EH (cell line): ENCODE measurements at regions not wholly inside any gene's neighbourhood (a gene's known extent, or its start where the extent isn't known, plus 50 kb on each side); places are given as distances from the start of the nearest gene placed in this dataset.

Experiments
- DNase-seq: peaks from one replicate; pipeline ENCODE4 v3.0.0-alpha.2; 2015; ENCODE audit warnings: low read depth

- peak; percentile 42 for DNase-seq
Observed at GRCh38 chr12:93177208-93178153, 200.2 kb upstream of the NUDT4 start.

- no peak for DNase-seq
Observed at GRCh38 chr12:93178154-93178878, 199.4 kb upstream of the NUDT4 start.

GRCh38 chr12:93179792-93180191 lies 197.9 kb upstream of the NUDT4 start:
- no peak for DNase-seq

- DNase-seq: peak; percentile 49
Observed at GRCh38 chr12:93180566-93180965, 197.2 kb upstream of the NUDT4 start.

GRCh38 chr12:93181409-93181965 lies 196.2 kb upstream of the NUDT4 start:
- DNase-seq: no peak

- DNase-seq: peak; percentile 47
Observed at GRCh38 chr12:93183940-93184671, 193.6 kb upstream of the NUDT4 start.

- DNase-seq: no peak
Observed at GRCh38 chr12:93184672-93185368, 192.9 kb upstream of the NUDT4 start.

- no peak for DNase-seq
Observed at GRCh38 chr12:93185369-93185741, 192.4 kb upstream of the NUDT4 start.

- DNase-seq: peak; percentile 25
Observed at GRCh38 chr12:93186131-93186530, 191.6 kb upstream of the NUDT4 start.

- no peak for DNase-seq
Observed at GRCh38 chr12:93186621-93187020, 191.1 kb upstream of the NUDT4 start.

GRCh38 chr12:93191423-93191822 lies 186.3 kb upstream of the NUDT4 start:
- DNase-seq: peak; percentile 55

- peak; percentile 84 for DNase-seq
Observed at GRCh38 chr12:93191956-93192355, 185.8 kb upstream of the NUDT4 start.

- DNase-seq: no peak
Observed at GRCh38 chr12:93192878-93193277, 184.8 kb upstream of the NUDT4 start.

- DNase-seq: no peak
Observed at GRCh38 chr12:93195511-93195910, 182.2 kb upstream of the NUDT4 start.

GRCh38 chr12:93197067-93197593 lies 180.6 kb upstream of the NUDT4 start:
- DNase-seq: peak; percentile 83

GRCh38 chr12:93198086-93198485 lies 179.6 kb upstream of the NUDT4 start:
- peak; percentile 94 for DNase-seq

- no peak for DNase-seq
Observed at GRCh38 chr12:93199831-93200236, 177.9 kb upstream of the NUDT4 start.

- DNase-seq: peak; percentile 48
Observed at GRCh38 chr12:93200291-93200917, 177.3 kb upstream of the NUDT4 start.

GRCh38 chr12:93201990-93202389 lies 175.7 kb upstream of the NUDT4 start:
- no peak for DNase-seq

GRCh38 chr12:93202688-93203087 lies 175.0 kb upstream of the NUDT4 start:
- DNase-seq: no peak

GRCh38 chr12:93203361-93203760 lies 174.4 kb upstream of the NUDT4 start:
- DNase-seq: peak; percentile 44
